NCI-H2227 (cell line): ENCODE measurements at regions not wholly inside any gene's neighbourhood (a gene's known extent, or its start where the extent isn't known, plus 50 kb on each side); places are given as distances from the start of the nearest gene placed in this dataset.
"Not testable (repeated sequence)": the region's sequence is repeated elsewhere in the genome, so short reads cannot be mapped to it uniquely, and the experiment has no call there.

Source experiments
- DNase-seq: peaks from one replicate; lab custom pipeline; 2025; ENCODE audit not compliant: unreplicated experiment; lab: John Stamatoyannopoulos, UW

- no peak for DNase-seq
Measured at GRCh38 chr13:63910511-63910910, 2494.9 kb upstream of the PCDH20 start.

GRCh38 chr13:63909726-63910375 is 2494.2 kb upstream of the PCDH20 start:
- DNase-seq = no peak

- DNase-seq = no peak
Measured at GRCh38 chr13:63902141-63902540, 2486.5 kb upstream of the PCDH20 start.

DNA sequence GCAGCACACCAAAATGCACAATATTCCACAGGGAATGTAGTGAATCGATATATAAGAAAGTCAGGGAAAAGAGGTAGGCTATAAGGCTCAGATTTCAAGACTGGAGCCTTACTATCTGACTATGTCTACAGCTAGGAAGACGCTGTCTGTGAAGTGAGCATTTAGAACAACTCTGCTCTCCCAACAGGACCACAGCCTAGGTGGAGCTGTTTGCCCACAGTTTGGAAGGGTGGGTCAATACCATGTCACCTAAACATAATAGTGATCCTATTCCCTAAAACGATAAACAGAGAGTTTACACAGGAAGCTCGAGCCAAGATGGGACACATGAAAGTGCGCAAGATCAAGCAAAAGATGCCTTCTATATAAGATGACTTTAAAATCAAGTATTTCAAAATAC is 2486.0 kb upstream of the PCDH20 start:
- DNase-seq = no peak

DNA sequence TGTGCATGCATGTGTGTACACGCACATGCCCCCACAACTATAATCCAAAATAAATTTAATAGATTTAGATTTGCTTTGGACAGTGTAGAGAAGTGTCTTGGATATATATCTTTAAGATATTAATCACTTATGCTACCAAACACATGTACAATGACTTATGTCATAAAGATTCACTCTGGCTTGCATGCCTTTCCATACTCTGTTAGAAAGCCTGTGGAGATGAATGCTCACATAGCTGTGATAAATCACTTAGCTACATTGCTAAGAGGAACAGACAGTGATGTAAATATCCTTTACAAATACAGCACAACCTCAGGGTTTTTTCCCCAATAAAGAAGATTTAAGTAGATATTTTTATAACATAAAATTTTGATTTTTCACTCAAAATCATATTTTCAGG is 2484.8 kb upstream of the PCDH20 start:
- DNase-seq = no peak

DNA sequence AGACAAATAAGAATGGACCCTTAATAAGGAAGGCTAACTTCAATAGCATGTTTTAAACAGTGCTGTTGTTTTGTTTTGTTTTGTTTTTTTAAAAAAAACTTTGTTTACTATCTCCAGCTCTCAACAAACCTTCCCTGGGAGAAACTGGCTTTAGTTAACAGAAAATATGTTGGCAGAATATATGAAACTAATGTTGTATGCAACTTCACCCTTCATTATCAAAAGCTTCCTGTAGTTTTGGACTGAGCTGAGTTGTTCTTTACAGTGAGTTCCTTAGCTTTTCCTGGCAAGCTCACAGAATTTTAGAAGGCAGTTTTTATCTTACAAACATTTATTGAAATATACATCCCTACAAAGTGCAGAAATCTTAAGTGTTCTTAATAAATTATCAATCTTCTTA is 2480.7 kb upstream of the PCDH20 start:
- no peak for DNase-seq

DNA sequence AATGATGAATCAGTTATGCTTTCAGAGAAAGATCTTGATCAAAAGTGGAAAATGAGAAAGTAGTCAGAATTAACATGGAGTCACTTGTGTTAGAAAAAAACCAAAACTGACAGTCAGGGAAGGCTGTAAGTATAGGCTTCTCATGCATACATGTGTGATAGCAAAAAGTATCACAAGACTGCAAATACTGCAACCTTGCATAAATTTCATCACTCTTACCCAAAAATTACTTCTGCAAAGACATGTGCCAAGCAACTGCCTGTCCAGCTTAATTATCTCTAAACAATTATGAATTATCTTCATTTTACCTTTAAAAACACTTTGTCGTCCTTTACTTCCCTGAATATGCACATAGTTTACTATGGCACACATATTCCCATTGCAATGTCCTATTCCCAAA is 2466.4 kb upstream of the PCDH20 start:
- DNase-seq = no peak

GRCh38 chr13:63880705-63881104 is 2465.1 kb upstream of the PCDH20 start:
- no peak for DNase-seq

DNA sequence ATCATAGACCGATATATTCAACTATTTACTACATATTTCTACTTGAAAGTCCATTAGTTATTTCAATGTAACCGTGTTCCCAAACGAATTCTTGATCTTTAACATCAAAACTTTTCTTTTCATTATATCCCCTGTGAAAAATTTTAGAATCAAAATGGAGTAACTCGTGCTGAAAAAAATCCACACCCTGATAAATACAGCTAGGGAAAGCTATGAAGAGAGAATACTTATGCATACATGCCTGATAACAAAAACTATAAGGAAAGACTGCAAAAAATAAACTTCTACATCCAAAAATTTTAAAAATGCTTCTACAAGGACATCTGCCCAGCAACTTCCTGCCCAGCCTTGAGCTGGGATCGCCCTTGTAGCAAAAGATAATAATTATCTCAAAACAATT is 2458.3 kb upstream of the PCDH20 start:
- DNase-seq = no peak

- no peak for DNase-seq
Measured at GRCh38 chr13:63864171-63864902, 2448.7 kb upstream of the PCDH20 start.

- DNase-seq = no peak
Measured at GRCh38 chr13:63855457-63856118, 2439.9 kb upstream of the PCDH20 start.

- DNase-seq = peak; percentile 5
Measured at GRCh38 chr13:63853816-63854215, 2438.2 kb upstream of the PCDH20 start.

- no peak for DNase-seq
Measured at GRCh38 chr13:63851526-63851925, 2435.9 kb upstream of the PCDH20 start.

- no peak for DNase-seq
Measured at GRCh38 chr13:63843766-63844699, 2428.4 kb upstream of the PCDH20 start.

DNA sequence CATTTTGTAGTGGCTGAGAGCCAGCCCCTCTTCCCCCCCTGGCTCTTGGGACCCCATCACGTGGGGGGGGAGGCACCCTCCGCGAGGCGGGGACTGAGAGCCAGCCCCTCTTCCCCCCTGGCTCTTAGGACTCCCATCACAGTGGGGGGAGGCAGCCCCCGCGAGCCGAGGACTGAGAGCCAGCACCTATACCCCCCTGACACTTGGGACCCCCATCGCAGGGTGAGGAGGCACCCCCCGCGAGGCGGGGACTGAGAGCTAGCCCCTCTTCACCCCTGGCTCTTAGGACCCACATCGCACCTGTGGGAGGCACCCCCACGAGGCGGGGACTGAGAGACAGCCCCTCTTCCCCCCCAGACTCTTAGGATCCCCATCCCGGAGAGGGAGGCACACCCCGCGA is 2426.5 kb upstream of the PCDH20 start:
- DNase-seq = no peak

- no peak for DNase-seq
Measured at GRCh38 chr13:63840551-63841421, 2425.1 kb upstream of the PCDH20 start.

DNA sequence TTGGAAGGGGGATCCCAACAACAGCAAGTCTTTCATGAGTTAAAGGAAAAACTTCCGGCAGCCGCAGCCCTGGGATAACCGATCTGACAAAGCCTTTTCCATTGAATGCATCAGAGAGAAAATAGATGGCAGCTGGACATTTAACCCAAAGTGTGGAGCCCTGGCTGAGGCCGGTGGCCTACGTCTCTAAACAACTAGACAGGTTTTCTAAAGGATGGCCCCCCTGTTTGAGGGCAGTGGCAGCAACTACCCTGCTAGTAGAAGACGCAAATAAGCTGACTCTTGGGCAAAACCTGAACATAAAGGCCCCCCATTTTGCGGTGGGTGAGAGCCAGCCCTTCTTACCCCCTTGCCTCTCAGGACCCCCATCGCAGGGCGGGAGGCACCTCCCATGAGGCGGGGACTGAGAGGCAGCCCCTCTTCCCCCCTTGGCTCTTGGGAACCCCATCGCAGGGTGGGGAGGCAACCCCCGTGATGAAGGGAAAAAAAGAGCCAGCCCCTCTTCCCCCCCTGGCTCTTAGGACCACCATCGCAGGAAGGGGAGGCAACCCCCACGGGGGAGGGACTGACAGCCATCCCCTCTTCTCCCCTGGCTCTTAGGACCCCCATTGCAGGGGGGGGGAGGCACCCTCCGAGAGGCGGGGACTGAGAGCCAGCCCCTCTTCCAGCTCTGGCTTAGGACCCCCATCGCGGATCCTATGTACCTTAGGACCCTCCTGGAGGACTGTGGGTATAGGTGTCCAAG is 2422.9 kb upstream of the PCDH20 start:
- no peak for DNase-seq

DNA sequence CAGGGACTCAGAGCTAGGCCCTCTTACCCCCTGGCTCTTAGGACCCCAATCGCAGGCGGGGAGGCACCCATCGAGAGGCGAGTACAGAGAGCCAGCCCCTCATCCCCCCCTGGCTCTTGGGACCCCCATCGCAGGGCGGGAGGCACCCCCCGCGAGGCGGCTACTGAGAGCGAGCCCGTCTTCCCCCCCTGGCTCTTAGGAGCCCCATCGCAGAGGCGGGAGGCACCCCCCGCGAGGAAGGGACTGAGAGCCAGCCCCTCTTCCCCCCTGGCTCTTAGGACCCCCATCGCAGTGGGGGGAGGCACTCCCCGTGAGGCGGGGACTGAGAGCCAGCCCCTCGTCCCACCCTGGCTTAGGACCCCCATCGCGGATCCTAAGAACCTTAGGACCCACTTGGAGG is 2422.1 kb upstream of the PCDH20 start:
- not testable (repeated sequence) for DNase-seq

DNA sequence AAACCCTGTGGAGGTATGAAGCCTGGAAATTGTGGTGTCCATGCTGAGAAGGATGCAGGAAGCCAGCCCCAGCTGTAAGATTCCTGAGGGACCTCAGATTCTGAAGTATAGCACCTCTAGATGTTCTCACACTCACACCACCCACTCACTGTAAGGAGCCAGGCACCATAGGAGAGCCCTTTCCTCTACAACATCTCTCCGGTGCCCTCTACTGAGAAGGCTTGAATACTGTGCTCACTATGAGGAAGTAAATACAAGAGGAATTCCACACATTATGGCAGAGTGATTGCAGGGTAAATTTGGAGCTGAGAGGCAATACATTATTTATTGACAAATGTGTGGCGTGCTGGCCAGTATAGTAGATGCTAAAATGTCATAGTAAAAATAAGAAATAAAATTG is 2414.0 kb upstream of the PCDH20 start:
- DNase-seq = not testable (repeated sequence)

GRCh38 chr13:63821785-63822184 is 2406.1 kb upstream of the PCDH20 start:
- DNase-seq = not testable (repeated sequence)
